Large intestine (tissue), 3 donors: ENCODE measurements at regions not wholly inside any gene's neighbourhood (a gene's known extent, or its start where the extent isn't known, plus 50 kb on each side); places are given as distances from the start of the nearest gene placed in this dataset.

Experiments
- DNase-seq, 2 donors: peaks; one replicate each; pipeline versions ENCODE4 v3.0.0 to v3.0.0-alpha.2; 2013
- H3K27ac ChIP-seq: one replicate; pipeline ENCODE4 v1.5.1; 2013; ENCODE audit warnings: low read length
- H3K27me3 ChIP-seq: 2 replicates; pipeline ENCODE4 v1.6.1; 2013; ENCODE audit warnings: low read length; ENCODE audit not compliant: control insufficient read depth, insufficient read depth
- H3K36me3 ChIP-seq: 2 replicates; pipeline ENCODE4 v1.6.1; 2013; ENCODE audit warnings: low read length; ENCODE audit not compliant: control insufficient read depth, insufficient read depth
- H3K4me1 ChIP-seq: one replicate; pipeline ENCODE4 v1.6.1; 2013; ENCODE audit warnings: low read length; ENCODE audit not compliant: control insufficient read depth, insufficient read depth
- H3K4me3 ChIP-seq: one replicate; pipeline ENCODE4 v1.5.1; 2013; ENCODE audit warnings: low read length
- H3K9me3 ChIP-seq: one replicate; pipeline ENCODE4 v1.6.1; 2013; ENCODE audit warnings: mild to moderate bottlenecking, low read depth, low read length, moderate library complexity; ENCODE audit not compliant: control insufficient read depth
- WGBS: methylation state at CpG from one replicate; pipeline ENCODE4 v1.1.5; 2013; ENCODE audit warnings: low lambda C conversion rate; ENCODE audit not compliant: insufficient coverage; 5-methylcytosine and 5-hydroxymethylcytosine counted together

GRCh38 chr15:81500081-81500480 is 126.1 kb upstream of the TMC3 start:
- H3K9me3 ChIP-seq = no peaks in the 10 kb centered on the region
- no peak for DNase-seq
- no peaks in the 10 kb centered on the region for H3K36me3 ChIP-seq
- no peak overlapping the region for H3K27ac ChIP-seq
- no peak overlapping the region for H3K4me3 ChIP-seq
- no peaks in the 10 kb centered on the region for H3K27me3 ChIP-seq
- no peaks in the 10 kb centered on the region for H3K4me1 ChIP-seq
- WGBS = 100% methylated on average over 1 of the region's 4 CpGs

GRCh38 chr15:81498294-81498693 is 124.3 kb upstream of the TMC3 start:
- Histone ChIP-seq H3K4me3 (no peak overlapping the region), H3K36me3 (no peaks in the 10 kb centered on the region), H3K27me3 (no peaks in the 10 kb centered on the region), H3K27ac (no peak overlapping the region), H3K4me1 (no peaks in the 10 kb centered on the region), H3K9me3 (no peaks in the 10 kb centered on the region)
- no peak for DNase-seq
- WGBS = 100% methylated on average over 1 of the region's 6 CpGs

GRCh38 chr15:81497238-81497637 is 123.2 kb upstream of the TMC3 start:
- WGBS = no CpG with 5 or more reads among the region's 6 CpGs
- no peak overlapping the region for H3K4me3 ChIP-seq
- no peaks in the 10 kb centered on the region for H3K36me3 ChIP-seq
- no peaks in the 10 kb centered on the region for H3K9me3 ChIP-seq
- H3K27me3 ChIP-seq = no peaks in the 10 kb centered on the region
- DNase-seq = no peak
- H3K27ac ChIP-seq = no peak overlapping the region
- H3K4me1 ChIP-seq = no peaks in the 10 kb centered on the region

- 86% methylated on average over 1 of the region's 8 CpGs for WGBS
- Histone ChIP-seq H3K36me3 (no peaks in the 10 kb centered on the region), H3K4me1 (no peaks in the 10 kb centered on the region), H3K27ac (no peak overlapping the region), H3K27me3 (no peaks in the 10 kb centered on the region), H3K4me3 (no peak overlapping the region), H3K9me3 (no peaks in the 10 kb centered on the region)
- DNase-seq = no peak
These were observed 121.9 kb upstream of the TMC3 start for GRCh38 chr15:81495780-81496467.

- WGBS = 100% methylated on average over 1 of the region's 6 CpGs
These were observed 119.1 kb upstream of the TMC3 start for GRCh38 chr15:81492969-81493645.

GRCh38 chr15:81492331-81492968 is 118.4 kb upstream of the TMC3 start:
- Histone ChIP-seq H3K9me3 (no peaks in the 10 kb centered on the region), H3K4me3 (no peak overlapping the region), H3K27ac (no peak overlapping the region), H3K36me3 (no peaks in the 10 kb centered on the region), H3K4me1 (no peaks in the 10 kb centered on the region), H3K27me3 (no peaks in the 10 kb centered on the region)
- no CpG with 5 or more reads among the region's 3 CpGs for WGBS
- no peak for DNase-seq

More at GRCh38 chr15:81492969-81493645, 119.1 kb upstream of the TMC3 start:
- Histone ChIP-seq H3K4me1 (no peaks in the 10 kb centered on the region), H3K9me3 (no peaks in the 10 kb centered on the region), H3K27ac (no peak overlapping the region), H3K27me3 (no peaks in the 10 kb centered on the region), H3K4me3 (no peak overlapping the region), H3K36me3 (no peaks in the 10 kb centered on the region)
- DNase-seq = no peak

GRCh38 chr15:81491414-81492096 is 117.5 kb upstream of the TMC3 start:
- no peak for DNase-seq
- Histone ChIP-seq H3K27ac (no peak overlapping the region), H3K4me3 (no peak overlapping the region), H3K27me3 (no peaks in the 10 kb centered on the region), H3K36me3 (no peaks in the 10 kb centered on the region), H3K4me1 (no peaks in the 10 kb centered on the region), H3K9me3 (no peaks in the 10 kb centered on the region)
- no CpG with 5 or more reads among the region's 6 CpGs for WGBS

GRCh38 chr15:81485806-81486205 is 111.8 kb upstream of the TMC3 start:
- Histone ChIP-seq H3K4me3 (no peak overlapping the region), H3K4me1 (no peaks in the 10 kb centered on the region), H3K36me3 (no peaks in the 10 kb centered on the region), H3K27ac (no peak overlapping the region), H3K27me3 (no peaks in the 10 kb centered on the region), H3K9me3 (no peaks in the 10 kb centered on the region)
- DNase-seq = no peak
- WGBS = no CpG with 5 or more reads among the region's 5 CpGs

GRCh38 chr15:81484086-81484955 is 110.3 kb upstream of the TMC3 start:
- WGBS = 67% methylated on average over 1 of the region's 12 CpGs
- Histone ChIP-seq H3K27ac (no peak overlapping the region), H3K9me3 (no peaks in the 10 kb centered on the region), H3K4me1 (no peaks in the 10 kb centered on the region), H3K36me3 (no peaks in the 10 kb centered on the region), H3K27me3 (no peaks in the 10 kb centered on the region), H3K4me3 (no peak overlapping the region)
- DNase-seq = no peak

GRCh38 chr15:81483496-81483895 is 109.5 kb upstream of the TMC3 start:
- WGBS = no CpG with 5 or more reads among the region's 3 CpGs
- Histone ChIP-seq H3K4me1 (no peaks in the 10 kb centered on the region), H3K9me3 (no peaks in the 10 kb centered on the region), H3K27ac (no peak overlapping the region), H3K27me3 (no peaks in the 10 kb centered on the region), H3K4me3 (no peak overlapping the region), H3K36me3 (no peaks in the 10 kb centered on the region)
- DNase-seq = no peak
